HG03565 (cell line): ENCODE measurements at regions not wholly inside any gene's neighbourhood (a gene's known extent, or its start where the extent isn't known, plus 50 kb on each side); places are given as distances from the start of the nearest gene placed in this dataset.

ENCODE experiments used
- ATAC-seq: cut with Tn5 transposase; IDR thresholded peaks from one replicate; pipeline ENCODE4 v1.9.1; 2021; ENCODE audit warnings: mild to moderate bottlenecking, moderate library complexity; ENCODE audit not compliant: unreplicated experiment

- ATAC-seq, result no peak
These were observed 291.3 kb downstream of the TLE3 start for GRCh38 chr15:69806287-69806915.

GRCh38 chr15:69807721-69808120 is 290.0 kb downstream of the TLE3 start:
- ATAC-seq, result no peak

- ATAC-seq, result no peak
These were observed 289.0 kb downstream of the TLE3 start for GRCh38 chr15:69808756-69809155.

- no peak for ATAC-seq
These were observed 288.3 kb downstream of the TLE3 start for GRCh38 chr15:69809421-69809820.

- no peak for ATAC-seq
These were observed 287.0 kb downstream of the TLE3 start for GRCh38 chr15:69810431-69811354.

GRCh38 chr15:69812861-69813261 is 284.9 kb downstream of the TLE3 start:
- ATAC-seq, result no peak

- ATAC-seq, result no peak
These were observed 283.8 kb downstream of the TLE3 start for GRCh38 chr15:69813881-69814280.

GRCh38 chr15:69814932-69815331 is 282.8 kb downstream of the TLE3 start:
- no peak for ATAC-seq

- ATAC-seq, result no peak
These were observed 281.9 kb downstream of the TLE3 start for GRCh38 chr15:69815793-69816192.

GRCh38 chr15:69816522-69816921 is 281.2 kb downstream of the TLE3 start:
- ATAC-seq, result no peak

- no peak for ATAC-seq
These were observed 279.2 kb downstream of the TLE3 start for GRCh38 chr15:69818529-69818928.

GRCh38 chr15:69819371-69819770 is 278.3 kb downstream of the TLE3 start:
- no peak for ATAC-seq

GRCh38 chr15:69820819-69821218 is 276.9 kb downstream of the TLE3 start:
- no peak for ATAC-seq

GRCh38 chr15:69823223-69823907 is 274.4 kb downstream of the TLE3 start:
- no peak for ATAC-seq

- ATAC-seq, result no peak
These were observed 273.4 kb downstream of the TLE3 start for GRCh38 chr15:69824075-69824876.

- no peak for ATAC-seq
These were observed 272.8 kb downstream of the TLE3 start for GRCh38 chr15:69824877-69825406.

- ATAC-seq, result no peak
These were observed 271.5 kb downstream of the TLE3 start for GRCh38 chr15:69825941-69826818.

- no peak for ATAC-seq
These were observed 270.9 kb downstream of the TLE3 start for GRCh38 chr15:69826819-69827175.

GRCh38 chr15:69827751-69828150 is 270.0 kb downstream of the TLE3 start:
- no peak for ATAC-seq
